K562 (cell line): ENCODE measurements at regions not wholly inside any gene's neighbourhood (a gene's known extent, or its start where the extent isn't known, plus 50 kb on each side); places are given as distances from the start of the nearest gene placed in this dataset.

Experiments used
- ATAC-seq: fragments of 200-7000 bp; cut with Tn5 transposase; 3 replicates; pipeline ENCODE4 v1.9.1; 2020; ENCODE audit warnings: moderate library complexity
- BruUV-seq: library from RNA; stranded (reverse); fragments of 400-500 nt; replicated peaks from 2 replicates; lab custom pipeline; 2021; lab: Mats Ljungman, UMichigan
- CTCF ChIA-PET: fragments of 300-600 bp; formaldehyde crosslinking; extraction: SDS; loops from one replicate; lab custom pipeline; 2021; ENCODE audit warnings: low intra/inter-chr PET ratio; lab: Yijun Ruan, JAX
- POLR2A ChIA-PET: fragments of 300-600, 350-650 bp; sonication (Branson Sonifier 250); formaldehyde crosslinking; extraction: SDS; loops from one replicate; lab custom pipeline; 2021; ENCODE audit warnings: antibody characterized with exemption, inconsistent platforms; lab: Yijun Ruan, JAX
- DNase-seq, 4 experiments: peaks; one replicate each; pipeline versions ENCODE4 v3.0.0 to v3.0.0-alpha.2; 2011 to 2018; ENCODE audit warnings: low spot score in 3 of 4, mixed read lengths in 3 of 4; ENCODE audit errors: extremely low read depth in 1 of 4
- FAIRE-seq: peaks from 2 replicates; lab custom pipeline; 2011; peaks lifted over from hg19 to GRCh38; lab: Jason Lieb, UNC
- H2AFZ ChIP-seq: 2 replicates; pipeline ENCODE4 v1.6.0; 2011; ENCODE audit warnings: low read depth, low read length, control low read depth, inconsistent platforms
- H3K27ac ChIP-seq: fragments of 200-600 bp; 3 replicates; pipeline ENCODE4 v1.8.0; 2011; ENCODE audit warnings: low read depth, mild to moderate bottlenecking, control low read depth, inconsistent platforms, low read length, moderate library complexity, mixed read lengths; ENCODE audit errors: extremely low read depth
- H3K27me3 ChIP-seq, 2 experiments: fragments of 300-600 bp in 1 of 2; 2 replicates in 1 of 2; 3 replicates in 1 of 2; pipeline versions ENCODE4 v1.6.0 to v1.8.0; 2011; ENCODE audit warnings: inconsistent platforms in 2 of 2, low read length in 2 of 2, mild to moderate bottlenecking in 1 of 2, mixed read lengths in 1 of 2, moderate library complexity in 1 of 2; ENCODE audit not compliant: control insufficient read depth in 2 of 2, insufficient read depth in 2 of 2
- H3K36me3 ChIP-seq: fragments of 300-600 bp; 3 replicates; pipeline ENCODE4 v1.8.0; 2011; ENCODE audit warnings: mild to moderate bottlenecking, low read length, inconsistent platforms; ENCODE audit not compliant: control insufficient read depth, insufficient read depth
- H3K4me1 ChIP-seq, 2 experiments: fragments of 200-600 bp in 1 of 2; replicated peaks in 1 of 2; 2 replicates in 1 of 2; 3 replicates in 1 of 2; pipeline versions ENCODE4 v1.5.1 to v1.8.0; 2011; ENCODE audit warnings: inconsistent platforms in 2 of 2, low read length in 2 of 2, mild to moderate bottlenecking in 1 of 2, mixed read lengths in 1 of 2, moderate library complexity in 1 of 2; ENCODE audit not compliant: control insufficient read depth in 2 of 2, insufficient read depth in 2 of 2
- H3K4me2 ChIP-seq: 2 replicates; pipeline ENCODE4 v1.6.1; 2011; ENCODE audit warnings: low read length, control low read depth, inconsistent platforms, mixed read lengths; ENCODE audit not compliant: insufficient read depth
- H3K4me3 ChIP-seq: fragments of 200-600 bp; sonication (generic), shearing (Covaris generic); 2 replicates; pipeline ENCODE4 v1.5.1; 2016; ENCODE audit warnings: control low read depth, inconsistent platforms
- H3K79me2 ChIP-seq: fragments of 200-600 bp; 3 replicates; pipeline ENCODE4 v1.8.0; 2011; ENCODE audit warnings: low read length, inconsistent platforms; ENCODE audit not compliant: control insufficient read depth, insufficient read depth
- H3K9ac ChIP-seq, 2 experiments: 2 replicates each; pipeline versions ENCODE4 v1.6.0 to v1.6.1; 2011; ENCODE audit warnings: low read depth in 2 of 2, low read length in 2 of 2, control low read depth in 1 of 2, inconsistent platforms in 1 of 2, mild to moderate bottlenecking in 1 of 2, mixed read lengths in 1 of 2; ENCODE audit not compliant: insufficient read depth in 1 of 2
- H3K9me1 ChIP-seq: one replicate; pipeline ENCODE4 v1.6.0; 2011; ENCODE audit warnings: inconsistent platforms, mild to moderate bottlenecking, low read length, moderate library complexity; ENCODE audit not compliant: control insufficient read depth, insufficient read depth
- H3K9me3 ChIP-seq: replicated peaks from 2 replicates; pipeline ENCODE4 v1.5.1; 2011; ENCODE audit warnings: low read depth, low read length, inconsistent platforms; ENCODE audit not compliant: control insufficient read depth, insufficient read depth
- H4K20me1 ChIP-seq: replicated peaks from 2 replicates; pipeline ENCODE4 v1.6.1; 2011; ENCODE audit warnings: low read length, inconsistent platforms, mixed read lengths; ENCODE audit not compliant: control insufficient read depth, insufficient read depth
- L3MBTL2 ChIP-seq: fragments of 450-650 bp; IDR thresholded peaks from 2 replicates; pipeline ENCODE4 v1.6.1; 2016; ENCODE audit warnings: mild to moderate bottlenecking, moderate library complexity
- MCM3 ChIP-seq: fragments of 450-650 bp; IDR thresholded peaks from 2 replicates; pipeline ENCODE4 v1.6.1; 2016
- NR2F6 ChIP-seq: fragments of 450-650 bp; formaldehyde crosslinking; IDR thresholded peaks from 2 replicates; pipeline ENCODE4 v1.4.0; 2020; ENCODE audit warnings: mild to moderate bottlenecking
- RAD21 ChIP-seq, 2 experiments: fragments of 250-450 bp in 1 of 2; fragments of 450-650 bp in 1 of 2; sonication (Bioruptor Pico) in 1 of 2; formaldehyde crosslinking in 1 of 2; IDR thresholded peaks in 1 of 2; conservative IDR thresholded peaks in 1 of 2; 2 replicates each; pipeline versions ENCODE4 v1.4.0 to v1.8.0; 2020 to 2022; ENCODE audit warnings: mild to moderate bottlenecking in 2 of 2, moderate library complexity in 1 of 2
- SNRNP70 ChIP-seq: fragments of 200-400 bp; formaldehyde crosslinking; optimal IDR thresholded peaks from 2 replicates; pipeline ENCODE3; 2017; ENCODE audit warnings: low read depth, low read length
- TEAD4 ChIP-seq, 2 experiments: sonication (generic) in 1 of 2; formaldehyde crosslinking in 1 of 2; IDR thresholded peaks; 2 replicates each; pipeline versions ENCODE4 v1.6.1 to v1.8.0; 2012 to 2022; ENCODE audit warnings: borderline replicate concordance in 1 of 2, inconsistent platforms in 1 of 2, low read length in 1 of 2, mild to moderate bottlenecking in 1 of 2, missing genetic modification reagents in 1 of 2
- TRIM28 ChIP-seq: fragments of 450-650 bp; IDR thresholded peaks from 2 replicates; pipeline ENCODE4 v1.6.1; 2017
- ZC3H8 ChIP-seq: fragments of 450-650 bp; IDR thresholded peaks from 2 replicates; pipeline ENCODE4 v1.6.1; 2017
- WGBS: fragments of 100-300 bp; shearing (Covaris generic); methylation state at CpG from one replicate; pipeline ENCODE4 v1.1.6; 2016; ENCODE audit warnings: low coverage, mixed read lengths; ENCODE audit not compliant: insufficient coverage; ENCODE audit errors: missing lambda C conversion rate; 5-methylcytosine and 5-hydroxymethylcytosine counted together
- in situ Hi-C: fragments of 300-500 bp; cut with MboI; formaldehyde crosslinking; loops from 4 replicates; pipeline ENCODE4 v1.15.0; 2018; ENCODE audit warnings: inconsistent platforms, mixed read lengths
- intact Hi-C: fragments of 100-400 bp; cut with micrococcal nuclease; formaldehyde crosslinking; loops from 2 replicates; pipeline ENCODE4 v1.14.2; 2022
- TF ChIP-seq, protein P1 (sequence below): sonication (generic); IDR thresholded peaks from 2 replicates; pipeline ENCODE4 v1.6.1; 2016
- TF ChIP-seq, protein P2 (sequence below): fragments of 450-650 bp; formaldehyde crosslinking; IDR thresholded peaks from 2 replicates; pipeline ENCODE4 v1.4.0; 2020; ENCODE audit warnings: mild to moderate bottlenecking, moderate library complexity

GRCh38 chrX:109856974-109857373 is 123.9 kb upstream of the ACSL4 start (continued):
- TF ChIP-seq L3MBTL2 (no peak), TEAD4 (IDR thresholded peaks at IDR 0.05; ENCODE audit: low read length) (no peak), TEAD4 (CRISPR knock-in tag; IDR thresholded peaks at IDR 0.05; ENCODE audit: borderline replicate concordance) (no peak), NR2F6 (no peak), RAD21 (CRISPR knock-in tag; conservative IDR thresholded peaks at IDR 0.05 in 1 of 2, IDR thresholded peaks at IDR 0.05 in 1 of 2) (peak; percentile 66 to 78), TRIM28 (no peak)
- TF ChIP-seq, protein P1, sequence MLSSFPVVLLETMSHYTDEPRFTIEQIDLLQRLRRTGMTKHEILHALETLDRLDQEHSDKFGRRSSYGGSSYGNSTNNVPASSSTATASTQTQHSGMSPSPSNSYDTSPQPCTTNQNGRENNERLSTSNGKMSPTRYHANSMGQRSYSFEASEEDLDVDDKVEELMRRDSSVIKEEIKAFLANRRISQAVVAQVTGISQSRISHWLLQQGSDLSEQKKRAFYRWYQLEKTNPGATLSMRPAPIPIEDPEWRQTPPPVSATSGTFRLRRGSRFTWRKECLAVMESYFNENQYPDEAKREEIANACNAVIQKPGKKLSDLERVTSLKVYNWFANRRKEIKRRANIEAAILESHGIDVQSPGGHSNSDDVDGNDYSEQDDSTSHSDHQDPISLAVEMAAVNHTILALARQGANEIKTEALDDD = no peak
- TF ChIP-seq, protein P2, sequence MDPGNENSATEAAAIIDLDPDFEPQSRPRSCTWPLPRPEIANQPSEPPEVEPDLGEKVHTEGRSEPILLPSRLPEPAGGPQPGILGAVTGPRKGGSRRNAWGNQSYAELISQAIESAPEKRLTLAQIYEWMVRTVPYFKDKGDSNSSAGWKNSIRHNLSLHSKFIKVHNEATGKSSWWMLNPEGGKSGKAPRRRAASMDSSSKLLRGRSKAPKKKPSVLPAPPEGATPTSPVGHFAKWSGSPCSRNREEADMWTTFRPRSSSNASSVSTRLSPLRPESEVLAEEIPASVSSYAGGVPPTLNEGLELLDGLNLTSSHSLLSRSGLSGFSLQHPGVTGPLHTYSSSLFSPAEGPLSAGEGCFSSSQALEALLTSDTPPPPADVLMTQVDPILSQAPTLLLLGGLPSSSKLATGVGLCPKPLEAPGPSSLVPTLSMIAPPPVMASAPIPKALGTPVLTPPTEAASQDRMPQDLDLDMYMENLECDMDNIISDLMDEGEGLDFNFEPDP = no peak

DNA sequence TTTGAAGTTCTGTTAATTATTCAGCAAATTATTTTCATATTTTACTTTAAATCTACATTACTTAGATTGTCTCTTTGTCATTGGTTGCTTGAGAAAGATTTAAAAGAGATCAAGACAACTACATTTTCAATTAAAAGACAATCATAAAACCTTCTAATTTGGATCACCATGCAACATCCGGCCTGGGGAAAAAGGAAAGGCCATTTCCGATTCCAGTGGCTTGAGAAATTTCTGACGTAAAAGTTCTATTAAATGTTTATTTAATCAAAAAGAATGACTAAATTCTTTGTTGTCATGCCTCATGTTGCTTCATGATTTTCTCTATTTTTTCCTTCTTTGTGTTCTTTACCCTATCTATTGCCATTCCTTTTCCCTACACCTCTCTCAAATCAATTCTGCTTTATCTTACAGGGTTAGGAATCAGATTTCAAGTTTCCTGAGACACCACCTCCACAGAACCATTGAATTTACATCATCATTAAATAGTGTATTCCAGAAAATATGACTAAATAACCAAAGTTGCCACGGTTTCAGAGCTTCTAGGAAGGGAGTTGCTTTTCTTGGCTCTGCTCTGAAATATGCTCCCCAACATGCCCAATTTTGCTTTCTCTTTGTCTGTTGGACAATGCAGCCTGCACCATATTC is 124.6 kb upstream of the ACSL4 start:
- no peak for TF ChIP-seq MCM3
- no peak for TF ChIP-seq ZC3H8
- no peak for TF ChIP-seq SNRNP70
- ATAC-seq (no peak), DNase-seq (no peak), FAIRE-seq (no peak)
- in situ Hi-C loops = no loop called here
- 48% methylated on average over 4 of the region's 4 CpGs for WGBS
- no peak overlapping the region for H3K9ac ChIP-seq
- ChIA-PET CTCF (interaction anchor here (1.7 to 5.0 kb wide), 2 partner anchors 145 to 372 kb away, joined by 7 to 20 read pairs; no protein-coding TSS in a partner anchor), POLR2A (interaction anchor here (0.5 to 1.6 kb wide), 3 partner anchors 9 to 145 kb away, joined by 3 to 6 read pairs (median 3); no protein-coding TSS in a partner anchor)
- H2AFZ ChIP-seq = no peak overlapping the region
- no peaks in the 10 kb centered on the region for H3K36me3 ChIP-seq
- H3K27ac ChIP-seq = no peak overlapping the region
- H3K4me1 ChIP-seq = peaks cover 0 to 9% of the 10 kb centered on the region in 2 experiments; a peak in 2 of 5 replicates
- H3K27me3 ChIP-seq = no peaks in the 10 kb centered on the region
- H3K9me1 ChIP-seq = no peaks in the 10 kb centered on the region
- intact Hi-C loops = loop anchor here (1.0 to 5.0 kb wide), 4 partner anchors 31 to 144 kb away; no protein-coding TSS in a partner anchor
- no peak overlapping the region for H3K4me2 ChIP-seq
- H4K20me1 ChIP-seq = no peaks in the 10 kb centered on the region
- H3K79me2 ChIP-seq = no peaks in the 10 kb centered on the region
- H3K4me3 ChIP-seq = no peak overlapping the region
- no TSS peak for BruUV-seq
- no peaks in the 10 kb centered on the region for H3K9me3 ChIP-seq
